Right ventricle myocardium superior (tissue), 1 donor: ENCODE measurements at regions not wholly inside any gene's neighbourhood (a gene's known extent, or its start where the extent isn't known, plus 50 kb on each side); places are given as distances from the start of the nearest gene placed in this dataset.

Experiments used
- ATAC-seq: fragments of 200-7000 bp; cut with Tn5 transposase; one replicate; pipeline ENCODE4 v1.9.1; 2020; ENCODE audit warnings: mild to moderate bottlenecking; ENCODE audit not compliant: poor library complexity
- DNase-seq: peaks from one replicate; pipeline ENCODE4 v3.0.0-alpha.2; 2020
- intact Hi-C: fragments of 100-400 bp; cut with DNase I; formaldehyde crosslinking; loops from one replicate; pipeline ENCODE4 v1.11.2; 2022
- donor health status: DM: no; HTN: yes; CAD: no; lungs with severe emphysema.

DNA sequence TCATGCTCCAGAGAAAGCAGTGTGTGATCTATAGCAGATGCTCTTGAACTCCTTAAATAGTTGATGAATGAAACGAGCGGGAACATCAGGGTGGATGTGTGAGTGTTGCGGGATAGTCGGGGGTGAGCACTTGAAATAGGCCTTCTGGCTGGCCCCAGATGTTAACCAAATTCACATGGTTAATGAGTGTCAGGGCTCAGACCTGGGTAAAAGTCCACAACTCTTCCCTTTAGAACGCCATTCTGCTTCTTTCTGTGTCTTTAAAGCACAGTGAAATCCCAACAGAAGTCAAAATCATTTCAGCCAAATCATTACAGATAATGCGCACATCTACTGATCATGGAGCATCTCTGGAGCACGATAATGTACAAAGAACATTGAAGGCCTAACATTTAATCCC is 249.4 kb upstream of the BOD1L1 start:
- intact Hi-C loops = no loop called here
- DNase-seq = no peak

DNA sequence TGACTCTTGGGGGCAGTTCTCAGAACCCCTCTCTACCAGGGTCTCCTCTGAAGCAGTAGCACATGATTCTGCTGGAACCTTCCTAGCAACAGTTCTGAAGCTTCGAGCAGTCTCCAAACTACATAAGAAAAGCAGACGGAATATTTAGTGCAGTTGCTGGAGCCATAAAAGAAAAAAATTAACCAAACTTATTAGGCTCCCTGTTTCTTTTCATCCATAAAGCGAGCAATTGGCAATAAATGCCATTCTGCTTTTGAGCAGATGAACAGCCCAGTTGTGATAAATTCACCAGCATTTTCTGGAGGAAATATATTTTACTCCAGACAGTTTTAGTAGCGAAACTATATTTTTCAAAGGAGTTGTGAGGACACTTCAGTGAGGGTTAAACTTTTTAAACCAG is 250.1 kb upstream of the BOD1L1 start:
- ATAC-seq (no peak), DNase-seq (no peak)
- intact Hi-C loops = no loop called here

More for the DNA sequence above, 249.4 kb upstream of the BOD1L1 start:
- no peak for ATAC-seq

- DNase-seq (no peak), ATAC-seq (peak; percentile 34)
- intact Hi-C loops = no loop called here
Measured at GRCh38 chr4:13881892-13882291, 254.4 kb upstream of the BOD1L1 start.

DNA sequence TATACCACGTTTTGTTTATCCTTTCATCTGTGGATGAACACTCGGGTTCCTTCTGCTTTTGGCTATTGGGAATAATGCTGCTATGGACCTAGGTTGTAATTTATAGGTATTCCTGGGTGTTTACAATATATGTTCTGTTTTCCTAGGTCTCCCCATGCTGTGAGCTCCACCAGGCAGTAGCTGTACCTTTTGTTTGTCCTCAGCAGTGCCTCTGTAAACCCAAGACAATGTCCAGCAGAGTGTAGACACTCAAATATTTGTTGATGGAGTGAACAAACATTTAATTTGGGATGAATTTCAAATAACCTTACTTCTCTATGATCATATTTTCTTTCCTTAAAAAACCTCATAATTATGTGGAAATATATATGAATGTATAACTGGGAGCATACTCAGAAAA is 259.5 kb upstream of the BOD1L1 start:
- no peak for DNase-seq
- intact Hi-C loops = no loop called here
- ATAC-seq = no peak

- intact Hi-C loops = no loop called here
- ATAC-seq (no peak), DNase-seq (no peak)
Measured at GRCh38 chr4:13888112-13888511, 260.6 kb upstream of the BOD1L1 start.

DNA sequence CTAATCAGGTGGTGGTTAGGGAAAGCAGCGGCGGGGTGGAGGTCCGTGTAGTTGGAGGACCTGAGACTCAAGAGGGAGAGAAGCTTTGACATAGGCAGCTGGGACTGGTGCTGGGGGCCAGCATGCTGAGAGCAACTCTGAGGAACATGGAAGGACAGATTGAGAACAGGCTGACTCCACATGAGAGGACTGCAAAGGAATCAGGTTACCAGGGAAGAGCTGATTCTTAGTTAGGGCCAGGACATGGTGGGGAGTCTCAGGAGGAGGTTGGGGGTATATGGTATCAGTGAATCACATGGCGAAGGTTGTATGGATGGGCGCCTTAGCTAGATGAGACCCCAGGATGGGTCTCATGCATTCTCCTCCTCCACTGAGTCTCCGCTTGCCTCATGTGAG is 264.0 kb upstream of the BOD1L1 start:
- no peak for DNase-seq
- intact Hi-C loops = no loop called here
- ATAC-seq = no peak

- ATAC-seq (no peak), DNase-seq (no peak)
- intact Hi-C loops = no loop called here
Measured at GRCh38 chr4:13892739-13893105, 265.2 kb upstream of the BOD1L1 start.

- no peak for ATAC-seq
- intact Hi-C loops = no loop called here
- no peak for DNase-seq
Measured at GRCh38 chr4:13893211-13893610, 265.7 kb upstream of the BOD1L1 start.

- ATAC-seq (no peak), DNase-seq (no peak)
- intact Hi-C loops = no loop called here
Measured at GRCh38 chr4:13893987-13894386, 266.5 kb upstream of the BOD1L1 start.

DNA sequence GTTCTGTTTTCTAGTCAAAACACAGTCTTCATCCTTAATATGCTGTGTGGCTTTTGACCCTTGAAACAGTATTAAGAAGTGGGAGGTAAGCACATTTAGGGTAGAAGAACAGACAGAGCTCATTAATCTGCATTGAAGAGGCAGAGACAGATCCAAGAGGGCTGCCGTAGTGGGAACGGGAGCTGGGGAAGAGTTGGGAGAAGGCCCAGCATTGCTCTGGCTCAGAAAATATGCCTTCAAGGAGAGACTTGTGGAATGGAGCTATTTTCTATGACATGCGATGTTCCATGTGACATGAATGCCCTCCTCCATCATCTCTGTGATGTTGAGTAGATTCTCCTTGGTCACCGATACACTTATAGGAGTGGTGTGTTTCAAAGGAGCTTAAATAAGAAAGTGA is 273.3 kb upstream of the BOD1L1 start:
- DNase-seq (no peak), ATAC-seq (no peak)
- intact Hi-C loops = no loop called here

DNA sequence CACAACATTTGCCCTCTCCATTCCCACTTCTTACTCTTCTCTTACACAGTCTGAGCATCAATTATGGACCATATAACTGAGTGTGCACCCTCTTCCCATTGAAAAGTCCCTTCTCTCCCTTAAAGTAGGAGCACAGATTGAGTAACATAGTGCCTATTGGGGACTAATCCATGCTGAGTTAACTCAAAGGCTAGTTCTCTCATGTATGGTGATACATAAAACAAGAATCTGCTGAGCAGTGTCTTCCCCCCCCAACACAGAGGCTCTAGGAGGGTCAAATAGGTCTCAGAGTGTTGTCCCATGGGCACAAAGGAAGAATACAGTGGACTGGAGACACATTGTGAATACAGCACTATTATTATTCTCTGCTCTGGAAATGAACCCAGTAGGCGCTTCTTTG is 274.6 kb upstream of the BOD1L1 start:
- intact Hi-C loops = no loop called here
- ATAC-seq = no peak

DNA sequence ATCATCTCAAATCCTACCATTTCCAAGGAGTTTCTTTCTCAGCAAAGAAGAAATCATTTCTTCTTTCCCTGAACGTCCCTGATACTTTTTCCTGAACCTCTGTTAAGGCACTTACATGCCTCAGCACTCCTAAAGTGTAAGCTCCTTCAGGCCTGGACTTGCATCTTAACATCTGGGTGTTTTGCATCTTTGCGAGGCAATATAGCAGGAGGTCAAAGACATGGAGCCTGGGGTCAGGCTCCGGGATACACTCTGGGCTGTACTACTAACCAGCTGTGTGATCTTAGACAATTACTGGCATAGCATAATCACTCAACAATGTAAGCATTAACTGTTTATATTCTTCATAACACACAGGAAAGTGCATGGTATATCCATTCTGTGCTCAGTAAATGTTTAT is 275.5 kb upstream of the BOD1L1 start:
- intact Hi-C loops = no loop called here
- ATAC-seq (no peak), DNase-seq (no peak)

More for the DNA sequence above, 274.6 kb upstream of the BOD1L1 start:
- DNase-seq = no peak

DNA sequence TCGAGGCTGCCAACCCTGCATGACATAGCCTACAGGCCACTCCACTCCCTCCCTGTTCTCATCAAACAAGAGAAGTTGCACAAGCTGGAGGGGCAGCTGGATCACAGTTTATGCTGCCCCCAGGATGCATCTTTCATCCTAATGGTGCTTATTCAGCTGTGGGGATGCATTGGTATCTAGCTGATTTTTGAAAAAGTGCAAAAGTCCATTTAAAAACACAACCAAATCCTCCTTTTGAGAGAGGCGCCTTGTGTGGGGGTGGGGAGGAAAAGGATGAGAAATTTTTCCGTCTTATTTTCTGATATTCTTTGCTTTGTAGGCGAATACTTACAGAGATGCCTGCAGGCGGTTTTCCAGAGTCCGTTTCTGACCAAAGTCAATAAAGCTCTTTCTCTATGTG is 276.4 kb upstream of the BOD1L1 start:
- intact Hi-C loops = no loop called here
- ATAC-seq (no peak), DNase-seq (no peak)

DNA sequence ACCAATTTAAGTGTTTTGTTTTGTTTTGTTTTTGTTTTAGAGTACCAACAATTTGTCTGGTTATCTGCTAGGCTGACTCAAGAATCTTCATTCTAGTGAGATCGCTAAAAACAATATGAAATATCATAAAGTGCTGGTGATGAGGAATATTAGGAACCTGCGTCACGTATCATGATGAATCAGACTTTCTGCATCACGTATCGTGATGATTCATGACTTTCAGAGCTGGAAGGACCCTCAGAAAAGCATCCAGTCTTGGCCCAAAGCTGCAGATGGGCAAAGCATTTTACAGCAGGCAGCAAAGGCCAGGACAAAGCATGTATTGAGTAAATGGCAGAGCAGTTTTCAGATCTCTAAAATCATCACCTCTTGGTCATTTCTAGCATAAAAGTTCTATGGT is 278.0 kb upstream of the BOD1L1 start:
- intact Hi-C loops = no loop called here
- no peak for DNase-seq
- no peak for ATAC-seq

GRCh38 chr4:13906727-13907126 is 279.2 kb upstream of the BOD1L1 start:
- intact Hi-C loops = no loop called here
- ATAC-seq = no peak

GRCh38 chr4:13907255-13907751 is 279.8 kb upstream of the BOD1L1 start:
- ATAC-seq (no peak), DNase-seq (no peak)
- intact Hi-C loops = no loop called here

More at GRCh38 chr4:13906727-13907126, 279.2 kb upstream of the BOD1L1 start:
- no peak for DNase-seq

DNA sequence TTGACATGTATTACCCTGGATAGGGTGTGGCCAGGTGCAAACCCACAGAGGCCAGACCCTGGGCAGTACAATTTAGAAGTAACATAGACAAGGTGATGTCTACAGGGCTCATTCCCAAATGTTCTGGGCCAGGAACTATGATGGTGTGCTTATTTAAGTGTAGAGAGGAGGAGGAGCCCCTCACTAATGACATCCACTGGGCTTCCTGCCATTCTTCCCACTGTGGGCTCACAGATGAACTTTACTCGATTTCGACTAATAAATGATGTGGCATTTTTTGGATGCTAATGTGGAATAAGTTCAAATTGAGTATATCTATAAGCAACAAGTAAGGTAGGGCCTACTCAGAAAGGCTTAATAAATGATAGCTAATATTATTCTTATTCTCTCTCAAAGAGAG is 280.9 kb upstream of the BOD1L1 start:
- intact Hi-C loops = no loop called here
- ATAC-seq = no peak

DNA sequence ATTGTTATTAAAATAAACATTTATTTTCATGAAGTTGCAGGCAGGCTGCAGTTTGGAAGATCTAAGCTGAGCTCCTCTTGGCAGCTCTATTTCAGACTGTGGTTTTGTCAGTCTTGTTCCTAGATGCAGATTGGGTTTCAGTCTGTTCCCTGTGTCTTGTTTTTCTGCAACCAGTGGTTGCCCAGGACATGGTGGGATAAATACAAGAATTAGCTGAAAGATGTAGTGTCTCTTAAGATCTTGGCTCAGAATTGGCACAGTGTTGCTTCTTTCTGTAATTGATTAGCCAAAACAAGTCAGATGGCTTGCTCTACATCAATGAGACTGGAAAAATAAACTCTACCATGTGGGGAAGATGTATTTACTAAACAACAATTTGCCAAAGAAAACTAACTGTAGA is 283.0 kb upstream of the BOD1L1 start:
- intact Hi-C loops = no loop called here
- no peak for DNase-seq
- no peak for ATAC-seq

More for the DNA sequence above, 280.9 kb upstream of the BOD1L1 start:
- no peak for DNase-seq

- intact Hi-C loops = no loop called here
- ATAC-seq = no peak
Measured at GRCh38 chr4:13911256-13911655, 283.7 kb upstream of the BOD1L1 start.

GRCh38 chr4:13912436-13912925 is 285.0 kb upstream of the BOD1L1 start:
- DNase-seq (no peak), ATAC-seq (no peak)
- intact Hi-C loops = no loop called here

More at GRCh38 chr4:13911256-13911655, 283.7 kb upstream of the BOD1L1 start:
- DNase-seq = no peak

GRCh38 chr4:13912966-13913365 is 285.4 kb upstream of the BOD1L1 start:
- intact Hi-C loops = no loop called here
- ATAC-seq (no peak), DNase-seq (no peak)
